Naive thymus-derived CD8-positive, alpha-beta T cell (primary cell): ENCODE measurements at regions not wholly inside any gene's neighbourhood (a gene's known extent, or its start where the extent isn't known, plus 50 kb on each side); places are given as distances from the start of the nearest gene placed in this dataset.

ENCODE experiments used
- ATAC-seq, 2 donors: fragments of 150-1000 bp; cut with Tn5 transposase in 1 of 2; sonication (Bioruptor Pico), chemical (Tn5 transposase) in 1 of 2; 1 replicate in 1 of 2; 2 replicates in 1 of 2; pipeline ENCODE4 v1.10.0; 2021; ENCODE audit warnings: mild to moderate bottlenecking in 2 of 2, moderate library complexity in 2 of 2
- POLR2A ChIA-PET: fragments of 350-600 bp; sonication (Branson Sonifier 250); formaldehyde crosslinking; loops from one replicate; lab custom pipeline; 2021; ENCODE audit warnings: antibody characterized with exemption; lab: Charles Lee
- DNase-seq, 10 donors: peaks; one replicate each; pipeline versions ENCODE4 v3.0.0 to v3.0.0-alpha.2; 2020 to 2022
- H3K27ac Mint-ChIP-seq, 10 donors: one replicate each; pipeline ENCODE4 v1.8.0; 2020 to 2022; ENCODE audit warnings: mild to moderate bottlenecking in 10 of 10, mixed read lengths in 10 of 10, moderate library complexity in 4 of 10, inconsistent platforms in 1 of 10
- H3K27me3 Mint-ChIP-seq, 5 donors: one replicate each; pipeline ENCODE4 v1.8.0; 2021 to 2022; ENCODE audit warnings: mixed read lengths in 5 of 5
- H3K36me3 Mint-ChIP-seq, 3 donors: one replicate each; pipeline ENCODE4 v1.8.0; 2020 to 2022; ENCODE audit warnings: mixed read lengths in 3 of 3, mild to moderate bottlenecking in 2 of 3, inconsistent platforms in 1 of 3
- H3K4me1 Mint-ChIP-seq, 4 donors: one replicate each; pipeline ENCODE4 v1.8.0; 2021 to 2022; ENCODE audit warnings: mixed read lengths in 4 of 4
- H3K4me3 Mint-ChIP-seq, 10 donors: one replicate each; pipeline ENCODE4 v1.8.0; 2020 to 2022; ENCODE audit warnings: mild to moderate bottlenecking in 10 of 10, mixed read lengths in 10 of 10, moderate library complexity in 6 of 10, inconsistent platforms in 1 of 10
- H3K9me3 Mint-ChIP-seq, 9 donors: one replicate each; pipeline ENCODE4 v1.8.0; 2020 to 2022; ENCODE audit warnings: mixed read lengths in 9 of 9, mild to moderate bottlenecking in 3 of 9, inconsistent platforms in 1 of 9, moderate library complexity in 1 of 9

GRCh38 chr4:158313566-158313965 lies 103.3 kb downstream of the TMEM144 start:
- Mint-ChIP-seq H3K4me1 (no peaks in the 10 kb centered on the region), H3K27me3 (peaks cover 1 to 12% (median 5%) of the 10 kb centered on the region in 5 donors), H3K27ac (no peak overlapping the region), H3K9me3 (peaks cover 0 to 16% (median 9%) of the 10 kb centered on the region in 9 donors), H3K4me3 (no peak overlapping the region), H3K36me3 (no peaks in the 10 kb centered on the region)
- DNase-seq, result no peak
- POLR2A ChIA-PET, result no interaction called here
- no peak for ATAC-seq

GRCh38 chr4:158314756-158315487 lies 104.6 kb downstream of the TMEM144 start:
- Mint-ChIP-seq H3K27ac (no peak overlapping the region), H3K36me3 (no peaks in the 10 kb centered on the region), H3K27me3 (peaks cover 1 to 12% (median 5%) of the 10 kb centered on the region in 5 donors), H3K4me1 (no peaks in the 10 kb centered on the region), H3K9me3 (peaks cover 0 to 11% (median 0%) of the 10 kb centered on the region in 9 donors), H3K4me3 (no peak overlapping the region)
- POLR2A ChIA-PET, result no interaction called here
- DNase-seq (no peak), ATAC-seq (no peak)

DNA sequence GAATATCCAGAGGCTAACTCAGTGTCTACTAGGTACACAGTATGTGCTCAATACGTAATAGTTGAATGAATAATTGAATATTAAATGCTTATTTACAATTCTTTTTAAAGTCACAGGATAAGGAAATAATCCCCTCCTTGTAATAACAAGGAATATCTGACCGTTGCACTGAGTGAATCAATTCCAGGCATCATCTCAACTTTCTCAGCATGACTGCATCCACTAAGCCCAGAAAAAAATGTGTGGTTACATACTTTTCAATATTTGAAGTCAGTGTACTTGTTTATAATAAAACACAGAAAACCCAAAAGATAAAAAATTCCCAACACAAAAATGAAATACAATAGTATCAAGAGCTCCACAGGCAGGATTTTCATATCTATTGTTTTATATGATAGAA lies 105.4 kb downstream of the TMEM144 start:
- no peaks in the 10 kb centered on the region for H3K4me1 Mint-ChIP-seq
- DNase-seq (no peak), ATAC-seq (no peak)
- H3K9me3 Mint-ChIP-seq, result peaks cover 0 to 6% (median under 1%) of the 10 kb centered on the region in 9 donors
- H3K27me3 Mint-ChIP-seq, result peaks cover 1 to 12% (median 5%) of the 10 kb centered on the region in 5 donors
- H3K36me3 Mint-ChIP-seq, result no peaks in the 10 kb centered on the region
- POLR2A ChIA-PET, result no interaction called here
- H3K27ac Mint-ChIP-seq, result no peak overlapping the region
- no peak overlapping the region for H3K4me3 Mint-ChIP-seq

DNA sequence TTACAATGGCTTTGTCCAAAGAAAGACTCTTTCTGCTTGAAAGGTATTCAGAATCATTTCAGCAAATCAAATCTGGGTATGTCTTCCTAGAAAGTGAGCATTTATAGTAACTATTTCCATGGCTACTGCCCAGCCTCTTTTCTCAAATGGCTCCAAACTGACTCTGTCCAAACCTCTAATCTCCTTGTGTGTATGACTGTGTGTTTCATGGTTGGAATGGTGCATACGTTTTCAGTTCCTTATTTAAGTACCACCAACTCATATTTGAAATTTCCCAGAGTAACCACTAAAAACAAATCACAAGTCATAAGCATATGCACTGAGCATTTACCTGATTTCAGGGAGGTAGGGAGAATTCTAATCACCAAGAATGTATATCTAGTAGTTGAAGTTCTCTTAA lies 106.0 kb downstream of the TMEM144 start:
- POLR2A ChIA-PET, result no interaction called here

DNA sequence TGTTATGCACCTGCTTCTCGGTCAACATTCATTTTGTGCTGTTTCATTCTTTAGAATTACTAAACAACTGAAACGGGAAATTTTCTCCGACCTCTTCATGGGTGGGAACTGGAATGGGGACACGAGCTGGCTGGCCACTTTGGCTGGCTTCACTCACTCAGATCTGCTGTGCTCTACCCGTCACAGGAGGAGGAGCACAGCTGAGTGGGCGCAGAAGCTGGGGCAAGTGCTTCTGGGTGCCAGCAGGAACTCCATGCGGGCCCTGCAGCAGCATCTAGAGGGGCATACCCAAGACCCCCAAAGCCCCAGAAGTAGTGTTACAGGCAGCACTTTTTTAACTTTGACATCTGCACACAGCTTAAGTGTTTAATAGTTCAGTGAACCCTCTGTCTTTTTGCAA lies 109.6 kb downstream of the TMEM144 start:
- Mint-ChIP-seq H3K4me1 (no peaks in the 10 kb centered on the region), H3K27me3 (peaks cover 0 to 3% (median 2%) of the 10 kb centered on the region in 5 donors), H3K27ac (no peak overlapping the region), H3K36me3 (no peaks in the 10 kb centered on the region), H3K4me3 (no peak overlapping the region), H3K9me3 (peaks cover 0 to 8% (median 0%) of the 10 kb centered on the region in 9 donors)
- no peak for ATAC-seq
- POLR2A ChIA-PET, result no interaction called here
- DNase-seq, result no peak

More for the DNA sequence above, 106.0 kb downstream of the TMEM144 start:
- ATAC-seq (no peak), DNase-seq (no peak)
- H3K4me1 Mint-ChIP-seq, result no peaks in the 10 kb centered on the region
- no peak overlapping the region for H3K4me3 Mint-ChIP-seq
- H3K27me3 Mint-ChIP-seq, result peaks cover 1 to 12% (median 5%) of the 10 kb centered on the region in 5 donors
- peaks cover 0 to 8% (median 0%) of the 10 kb centered on the region in 9 donors for H3K9me3 Mint-ChIP-seq
- H3K27ac Mint-ChIP-seq, result no peak overlapping the region
- H3K36me3 Mint-ChIP-seq, result no peaks in the 10 kb centered on the region

DNA sequence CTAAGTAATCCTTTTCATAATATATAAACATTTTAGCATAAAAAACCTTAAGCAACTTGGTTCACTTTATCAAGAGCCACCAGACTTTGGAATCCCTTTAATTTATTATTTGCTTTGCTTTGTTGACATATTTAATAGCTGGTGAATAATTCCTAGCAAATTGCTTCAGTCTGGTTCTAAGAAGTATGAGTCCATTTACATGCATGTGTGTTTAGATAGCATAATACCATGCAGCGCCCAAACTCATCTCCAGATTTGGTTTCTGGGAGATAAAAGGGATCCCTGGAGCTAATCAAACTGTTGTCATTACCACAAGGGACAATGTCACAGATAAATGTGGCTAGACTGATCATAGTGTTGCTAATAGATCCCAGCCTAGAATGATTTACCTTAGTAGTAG lies 111.8 kb downstream of the TMEM144 start:
- Mint-ChIP-seq H3K4me1 (no peaks in the 10 kb centered on the region), H3K36me3 (no peaks in the 10 kb centered on the region), H3K27me3 (peaks cover 0 to 2% (median 0%) of the 10 kb centered on the region in 5 donors), H3K27ac (no peak overlapping the region), H3K4me3 (no peak overlapping the region), H3K9me3 (peaks cover 0 to 8% (median 0%) of the 10 kb centered on the region in 9 donors)
- ATAC-seq (no peak), DNase-seq (no peak)
- POLR2A ChIA-PET, result no interaction called here

GRCh38 chr4:158327525-158327924 lies 117.2 kb downstream of the TMEM144 start:
- no peaks in the 10 kb centered on the region for H3K4me1 Mint-ChIP-seq
- no peak for DNase-seq
- no peaks in the 10 kb centered on the region for H3K36me3 Mint-ChIP-seq
- H3K27me3 Mint-ChIP-seq, result no peaks in the 10 kb centered on the region
- POLR2A ChIA-PET, result no interaction called here
- no peak for ATAC-seq
- H3K9me3 Mint-ChIP-seq, result peaks cover 0 to 1% (median 0%) of the 10 kb centered on the region in 9 donors
- H3K4me3 Mint-ChIP-seq, result no peak overlapping the region
- H3K27ac Mint-ChIP-seq, result no peak overlapping the region

- POLR2A ChIA-PET, result no interaction called here
- DNase-seq (no peak), ATAC-seq (no peak)
- Mint-ChIP-seq H3K4me3 (no peak overlapping the region), H3K9me3 (peaks cover 0 to 3% (median 0%) of the 10 kb centered on the region in 9 donors), H3K36me3 (no peaks in the 10 kb centered on the region), H3K27ac (no peak overlapping the region), H3K27me3 (peaks cover 0 to 11% (median 0%) of the 10 kb centered on the region in 5 donors), H3K4me1 (no peaks in the 10 kb centered on the region)
Observed at GRCh38 chr4:158331863-158332262, 121.6 kb downstream of the TMEM144 start.

DNA sequence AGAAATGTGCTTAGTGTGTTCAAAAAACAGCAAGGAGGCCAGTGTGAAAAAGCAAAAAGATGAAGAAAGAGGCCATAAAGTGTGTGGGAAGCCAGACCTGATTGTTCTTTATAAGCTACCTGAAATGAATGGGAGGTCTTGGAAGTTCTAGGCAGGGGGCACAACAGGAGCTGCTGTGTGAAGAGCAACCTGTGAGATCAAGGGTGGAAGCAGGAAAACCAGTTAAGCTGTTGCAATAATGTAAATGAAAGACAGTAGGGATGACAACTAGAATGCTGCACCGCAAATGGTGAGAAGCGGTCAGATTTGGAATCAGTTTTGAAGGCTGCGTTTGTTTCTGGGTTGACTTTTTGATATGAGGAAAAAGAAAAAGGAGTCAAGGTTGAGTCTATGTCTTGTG lies 123.5 kb downstream of the TMEM144 start:
- Mint-ChIP-seq H3K27ac (no peak overlapping the region), H3K4me3 (no peak overlapping the region), H3K4me1 (no peaks in the 10 kb centered on the region), H3K36me3 (no peaks in the 10 kb centered on the region), H3K27me3 (peaks cover 0 to 11% (median 3%) of the 10 kb centered on the region in 5 donors), H3K9me3 (peaks cover 0 to 3% (median 0%) of the 10 kb centered on the region in 9 donors)
- DNase-seq (no peak), ATAC-seq (no peak)
- POLR2A ChIA-PET, result no interaction called here

GRCh38 chr4:158341896-158342295 lies 131.6 kb downstream of the TMEM144 start:
- H3K27ac Mint-ChIP-seq, result no peak overlapping the region
- no peaks in the 10 kb centered on the region for H3K4me1 Mint-ChIP-seq
- no peak overlapping the region for H3K4me3 Mint-ChIP-seq
- ATAC-seq, result no peak
- H3K9me3 Mint-ChIP-seq, result peaks cover 0 to 3% (median 0%) of the 10 kb centered on the region in 9 donors
- H3K36me3 Mint-ChIP-seq, result no peaks in the 10 kb centered on the region
- POLR2A ChIA-PET, result no interaction called here
- DNase-seq, result no peak
- H3K27me3 Mint-ChIP-seq, result peaks cover 0 to 6% (median 0%) of the 10 kb centered on the region in 5 donors

DNA sequence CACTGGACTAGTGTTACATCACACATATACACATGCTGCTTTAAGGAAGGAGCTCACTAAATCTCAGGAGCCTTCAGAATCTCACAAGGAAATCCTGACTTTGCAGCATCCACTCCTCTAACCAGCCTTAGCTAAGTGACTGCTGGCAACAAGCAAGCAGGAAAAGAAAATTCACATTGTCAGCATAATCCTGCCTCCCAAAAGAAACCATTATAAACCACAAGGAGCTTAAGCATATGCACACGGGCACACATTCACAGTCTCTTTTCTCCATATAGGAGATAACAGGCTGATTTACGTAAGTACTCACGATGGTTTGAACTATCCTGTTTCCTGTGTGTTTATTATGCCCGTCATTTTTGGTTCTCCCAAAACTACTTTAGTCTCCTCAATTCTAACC lies 136.3 kb downstream of the TMEM144 start:
- H3K27ac Mint-ChIP-seq, result no peak overlapping the region
- no peak for ATAC-seq
- H3K4me3 Mint-ChIP-seq, result no peak overlapping the region
- peaks cover 0 to 3% (median 0%) of the 10 kb centered on the region in 5 donors for H3K27me3 Mint-ChIP-seq
- peaks cover 0 to 5% (median 0%) of the 10 kb centered on the region in 9 donors for H3K9me3 Mint-ChIP-seq
- DNase-seq, result no peak
- POLR2A ChIA-PET, result no interaction called here
- no peaks in the 10 kb centered on the region for H3K36me3 Mint-ChIP-seq
- H3K4me1 Mint-ChIP-seq, result no peaks in the 10 kb centered on the region

- Mint-ChIP-seq H3K4me3 (no peak overlapping the region), H3K27me3 (peaks cover 0 to 3% (median 0%) of the 10 kb centered on the region in 5 donors), H3K9me3 (peaks cover 0 to 10% (median 0%) of the 10 kb centered on the region in 9 donors), H3K4me1 (no peaks in the 10 kb centered on the region), H3K27ac (no peak overlapping the region), H3K36me3 (no peaks in the 10 kb centered on the region)
- DNase-seq (no peak), ATAC-seq (no peak)
- POLR2A ChIA-PET, result no interaction called here
Observed at GRCh38 chr4:158347556-158347955, 137.3 kb downstream of the TMEM144 start.

GRCh38 chr4:158350161-158350560 lies 139.9 kb downstream of the TMEM144 start:
- POLR2A ChIA-PET, result no interaction called here
- Mint-ChIP-seq H3K4me3 (no peak overlapping the region), H3K27ac (no peak overlapping the region), H3K9me3 (peaks cover 0 to 10% (median 0%) of the 10 kb centered on the region in 9 donors), H3K36me3 (no peaks in the 10 kb centered on the region), H3K4me1 (no peaks in the 10 kb centered on the region), H3K27me3 (peaks cover 0 to 3% (median 0%) of the 10 kb centered on the region in 5 donors)
- DNase-seq (no peak), ATAC-seq (no peak)
